ENCODE measurements at regions not wholly inside any gene's neighbourhood (a gene's known extent, or its start where the extent isn't known, plus 50 kb on each side); places are given as distances from the start of the nearest gene placed in this dataset.

GRCh38 chr17:49913226-49914095 lies 55.5 kb upstream of the DLX4 start:
- FAIRE-seq (peak; percentile 77), DNase-seq (ENCODE audit: insufficient read length, low spot score) (peak; percentile 98)
- TF ChIP-seq POLR2A (IDR thresholded peaks at IDR 0.05; ENCODE audit: low read depth, low read length), result no peak

GRCh38 chr17:49914096-49914490 lies 54.9 kb upstream of the DLX4 start:
- TF ChIP-seq POLR2A (IDR thresholded peaks at IDR 0.05; ENCODE audit: low read depth, low read length), result no peak
- DNase-seq (ENCODE audit: insufficient read length, low spot score) (no peak), FAIRE-seq (no peak)

GRCh38 chr17:49914664-49915063 lies 54.3 kb upstream of the DLX4 start:
- FAIRE-seq, result no peak
- no peak for TF ChIP-seq POLR2A (IDR thresholded peaks at IDR 0.05; ENCODE audit: low read depth, low read length)
- DNase-seq (ENCODE audit: insufficient read length, low spot score), result no peak

- no peak for FAIRE-seq
- no peak for DNase-seq (ENCODE audit: insufficient read length, low spot score)
- no peak for TF ChIP-seq POLR2A (IDR thresholded peaks at IDR 0.05; ENCODE audit: low read depth, low read length)
Observed at GRCh38 chr17:49915260-49915659, 53.7 kb upstream of the DLX4 start.

GRCh38 chr17:49915670-49916069 lies 53.3 kb upstream of the DLX4 start:
- no peak for TF ChIP-seq POLR2A (IDR thresholded peaks at IDR 0.05; ENCODE audit: low read depth, low read length)
- no peak for FAIRE-seq
- no peak for DNase-seq (ENCODE audit: insufficient read length, low spot score)

- DNase-seq (ENCODE audit: insufficient read length, low spot score) (no peak), FAIRE-seq (no peak)
Observed at GRCh38 chr17:49916854-49917515, 52.0 kb upstream of the DLX4 start.

GRCh38 chr17:49918591-49918990 lies 50.4 kb upstream of the DLX4 start:
- DNase-seq (ENCODE audit: insufficient read length, low spot score), result no peak
- no peak for FAIRE-seq
- TF ChIP-seq POLR2A (IDR thresholded peaks at IDR 0.05; ENCODE audit: low read depth, low read length), result no peak

More at GRCh38 chr17:49916854-49917515, 52.0 kb upstream of the DLX4 start:
- TF ChIP-seq POLR2A (IDR thresholded peaks at IDR 0.05; ENCODE audit: low read depth, low read length), result no peak

Data from H54 (cell line).